GM13977 (cell line): ENCODE measurements at regions not wholly inside any gene's neighbourhood (a gene's known extent, or its start where the extent isn't known, plus 50 kb on each side); places are given as distances from the start of the nearest gene placed in this dataset.

Experiments used
- DNase-seq: peaks from one replicate; pipeline ENCODE4 v3.0.0; 2012; ENCODE audit warnings: low spot score
- in situ Hi-C: fragments of 300-500 bp; cut with MboI; formaldehyde crosslinking; loops from one replicate; pipeline ENCODE4 v1.12.0; 2022; ENCODE audit warnings: low sequenced_read_pairs, low pct_unique_long_range_greater_than_20kb, mixed read lengths, inconsistent platforms; ENCODE audit not compliant: unreplicated experiment
- TF ChIP-seq, protein P1 (sequence below): IDR thresholded peaks from 2 replicates; pipeline ENCODE4 v1.5.1; 2012; ENCODE audit warnings: mild to moderate bottlenecking, control low read depth; ENCODE audit not compliant: insufficient read depth; ENCODE audit errors: extremely low read depth, missing control alignments

DNA sequence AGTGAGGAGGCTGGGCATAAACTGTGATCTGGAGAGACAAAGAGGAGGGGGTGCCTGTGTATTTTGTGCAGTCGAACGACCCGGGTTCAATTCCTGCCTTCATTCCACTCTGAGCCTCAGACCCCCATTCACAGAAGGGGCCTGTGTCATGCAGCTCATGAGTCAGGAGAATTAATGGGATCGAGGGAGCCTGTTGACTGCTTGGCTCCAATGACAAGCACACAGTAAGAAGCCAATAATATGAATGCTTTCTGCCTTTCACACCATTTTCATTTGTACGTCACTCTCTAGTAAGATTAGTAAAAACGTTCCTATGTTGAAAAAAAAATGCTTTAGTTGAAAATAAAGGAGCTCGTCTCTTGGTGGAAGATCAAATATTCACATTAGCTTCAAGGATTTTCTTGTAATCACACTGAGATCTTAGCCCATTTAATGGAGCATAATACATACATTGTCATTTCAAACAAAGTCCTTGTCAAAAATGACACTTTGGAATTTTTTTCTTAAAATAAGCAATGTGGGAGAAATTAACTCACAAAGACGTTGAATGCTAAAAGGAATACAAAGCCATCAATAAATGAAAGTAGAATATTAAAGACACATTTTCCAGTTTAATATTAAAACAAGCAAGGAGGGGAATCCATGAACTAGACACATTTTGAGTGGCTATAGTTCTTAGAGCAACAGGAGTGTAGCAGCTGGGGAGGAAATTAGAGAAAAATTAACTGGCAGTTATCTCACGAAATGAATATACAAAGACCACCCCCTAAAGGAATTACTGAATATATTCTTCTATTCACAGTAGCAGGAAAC is 246.7 kb upstream of the AFDN start:
- TF ChIP-seq, protein P1, sequence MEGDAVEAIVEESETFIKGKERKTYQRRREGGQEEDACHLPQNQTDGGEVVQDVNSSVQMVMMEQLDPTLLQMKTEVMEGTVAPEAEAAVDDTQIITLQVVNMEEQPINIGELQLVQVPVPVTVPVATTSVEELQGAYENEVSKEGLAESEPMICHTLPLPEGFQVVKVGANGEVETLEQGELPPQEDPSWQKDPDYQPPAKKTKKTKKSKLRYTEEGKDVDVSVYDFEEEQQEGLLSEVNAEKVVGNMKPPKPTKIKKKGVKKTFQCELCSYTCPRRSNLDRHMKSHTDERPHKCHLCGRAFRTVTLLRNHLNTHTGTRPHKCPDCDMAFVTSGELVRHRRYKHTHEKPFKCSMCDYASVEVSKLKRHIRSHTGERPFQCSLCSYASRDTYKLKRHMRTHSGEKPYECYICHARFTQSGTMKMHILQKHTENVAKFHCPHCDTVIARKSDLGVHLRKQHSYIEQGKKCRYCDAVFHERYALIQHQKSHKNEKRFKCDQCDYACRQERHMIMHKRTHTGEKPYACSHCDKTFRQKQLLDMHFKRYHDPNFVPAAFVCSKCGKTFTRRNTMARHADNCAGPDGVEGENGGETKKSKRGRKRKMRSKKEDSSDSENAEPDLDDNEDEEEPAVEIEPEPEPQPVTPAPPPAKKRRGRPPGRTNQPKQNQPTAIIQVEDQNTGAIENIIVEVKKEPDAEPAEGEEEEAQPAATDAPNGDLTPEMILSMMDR: no peak
- in situ Hi-C loops: no loop called here
- no peak for DNase-seq

- TF ChIP-seq, protein P1: no peak
- in situ Hi-C loops: no loop called here
- DNase-seq: no peak
These were observed 246.1 kb upstream of the AFDN start for GRCh38 chr6:167580619-167580911.

GRCh38 chr6:167581637-167582036 is 245.1 kb upstream of the AFDN start:
- no peak for DNase-seq
- in situ Hi-C loops: no loop called here

GRCh38 chr6:167583412-167583811 is 243.3 kb upstream of the AFDN start:
- TF ChIP-seq, protein P1: no peak
- in situ Hi-C loops: no loop called here
- no peak for DNase-seq

More at GRCh38 chr6:167581637-167582036, 245.1 kb upstream of the AFDN start:
- TF ChIP-seq, protein P1: no peak

DNA sequence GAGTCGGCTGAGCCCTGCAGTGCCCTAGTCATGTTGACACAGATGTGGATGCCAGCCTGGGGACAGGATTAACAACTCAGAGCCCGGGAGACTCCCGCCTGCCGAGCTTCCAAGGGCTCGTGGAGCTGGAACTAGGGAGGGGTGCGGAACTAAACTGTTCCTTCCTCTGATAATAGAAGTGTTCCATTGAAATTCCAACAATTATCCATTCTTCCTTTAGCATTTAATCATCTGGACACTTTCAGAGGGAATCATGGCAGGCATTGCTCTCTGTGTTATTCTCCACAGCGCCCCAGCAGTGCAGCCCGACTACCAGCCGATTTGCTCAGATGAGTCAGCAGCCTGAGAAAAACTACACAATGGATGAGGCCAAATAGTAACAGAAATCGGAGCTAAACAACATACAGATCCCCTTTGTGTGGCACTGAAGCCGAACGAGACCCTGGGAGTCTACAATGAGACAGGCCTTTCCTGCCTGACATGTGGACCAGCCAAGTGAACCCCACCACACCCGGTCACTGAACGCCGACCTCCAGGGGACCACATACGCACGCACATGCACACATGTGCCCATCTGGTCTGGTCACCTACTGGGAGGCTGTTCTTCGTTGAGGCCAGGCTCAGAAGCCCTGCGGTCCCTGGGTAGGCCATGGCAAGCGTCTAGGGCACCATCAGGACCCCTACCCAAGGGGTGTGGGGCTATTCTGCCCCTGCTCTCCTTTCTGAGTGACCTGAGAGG is 238.4 kb upstream of the AFDN start:
- DNase-seq: no peak
- TF ChIP-seq, protein P1: no peak
- in situ Hi-C loops: no loop called here

- in situ Hi-C loops: no loop called here
- TF ChIP-seq, protein P1: no peak
- DNase-seq: no peak
These were observed 237.6 kb upstream of the AFDN start for GRCh38 chr6:167588920-167589614.
